GM12864 (cell line): ENCODE measurements at regions not wholly inside any gene's neighbourhood (a gene's known extent, or its start where the extent isn't known, plus 50 kb on each side); places are given as distances from the start of the nearest gene placed in this dataset.

Experiments
- DNase-seq: peaks from one replicate; pipeline ENCODE4 v3.0.0-alpha.2; 2011; ENCODE audit warnings: low read depth
- H3K4me3 ChIP-seq: 2 replicates; pipeline ENCODE4 v1.5.1; 2011; ENCODE audit warnings: mild to moderate bottlenecking, low read depth, low read length, control low read depth
- CTCF ChIP-seq: IDR thresholded peaks from 2 replicates; pipeline ENCODE4 v1.5.1; 2011; ENCODE audit warnings: low read depth, mild to moderate bottlenecking, moderate library complexity, low read length, control low read depth, inconsistent platforms; ENCODE audit errors: missing control alignments

- no peak for DNase-seq
- no peak overlapping the region for H3K4me3 ChIP-seq
- TF ChIP-seq CTCF, result no peak
Measured at GRCh38 chr2:19503406-19503805, 145.0 kb upstream of the OSR1 start.

GRCh38 chr2:19500126-19500525, 141.7 kb upstream of the OSR1 start:
- TF ChIP-seq CTCF, result no peak
- DNase-seq, result no peak
- H3K4me3 ChIP-seq, result no peak overlapping the region

GRCh38 chr2:19496646-19497045, 138.2 kb upstream of the OSR1 start:
- H3K4me3 ChIP-seq, result no peak overlapping the region
- DNase-seq, result no peak
- TF ChIP-seq CTCF, result no peak

- TF ChIP-seq CTCF, result no peak
- DNase-seq, result no peak
- H3K4me3 ChIP-seq, result no peak overlapping the region
Measured at GRCh38 chr2:19494241-19494640, 135.8 kb upstream of the OSR1 start.

- TF ChIP-seq CTCF, result no peak
- no peak for DNase-seq
- H3K4me3 ChIP-seq, result no peak overlapping the region
Measured at GRCh38 chr2:19491796-19492195, 133.4 kb upstream of the OSR1 start.

- no peak overlapping the region for H3K4me3 ChIP-seq
- TF ChIP-seq CTCF, result no peak
- no peak for DNase-seq
Measured at GRCh38 chr2:19490846-19491435, 132.5 kb upstream of the OSR1 start.

GRCh38 chr2:19488009-19488691, 129.7 kb upstream of the OSR1 start:
- no peak overlapping the region for H3K4me3 ChIP-seq
- DNase-seq, result peak; percentile 35
- no peak for TF ChIP-seq CTCF
